Right lobe of liver (tissue), 6 donors: ENCODE measurements at regions not wholly inside any gene's neighbourhood (a gene's known extent, or its start where the extent isn't known, plus 50 kb on each side); places are given as distances from the start of the nearest gene placed in this dataset.

Experiments
- ATAC-seq, 4 donors: fragments of 200-7000 bp; cut with Tn5 transposase; one replicate each; pipeline ENCODE4 v1.9.1; 2020; ENCODE audit warnings: mild to moderate bottlenecking in 4 of 4, moderate library complexity in 4 of 4
- DNase-seq, 3 donors: peaks; one replicate each; pipeline ENCODE4 v3.0.0-alpha.2; 2020
- H3K27ac ChIP-seq, 3 donors: fragments of 200-600 bp; one replicate each; pipeline ENCODE4 v1.8.0; 2022
- H3K27me3 ChIP-seq, 2 donors: fragments of 200-600 bp; one replicate each; pipeline ENCODE4 v1.8.0; 2022
- H3K36me3 ChIP-seq, 4 donors: fragments of 200-600 bp; sonication (generic) in 1 of 4; one replicate each; pipeline versions ENCODE4 v1.5.1 to v1.8.0; 2017 to 2022; ENCODE audit warnings: control low read depth in 1 of 4
- H3K4me1 ChIP-seq, 4 donors: fragments of 200-600 bp; sonication (generic) in 1 of 4; one replicate each; pipeline versions ENCODE4 v1.5.1 to v1.8.0; 2017 to 2022; ENCODE audit warnings: control low read depth in 1 of 4
- H3K4me3 ChIP-seq, 3 donors: fragments of 200-600 bp; one replicate each; pipeline ENCODE4 v1.8.0; 2022
- H3K9me3 ChIP-seq, 4 donors: fragments of 200-600 bp; sonication (generic) in 1 of 4; one replicate each; pipeline versions ENCODE4 v1.5.1 to v1.8.0; 2017 to 2022; ENCODE audit warnings: control low read depth in 1 of 4
- POLR2A ChIP-seq: fragments of 450-650 bp; IDR thresholded peaks from one replicate; pipeline ENCODE4 v1.6.1; 2017; ENCODE audit warnings: antibody characterized with exemption, mild to moderate bottlenecking
- WGBS: methylation state at CpG from one replicate; pipeline ENCODE4 v1.1.6; 2018; ENCODE audit warnings: low coverage, low lambda C conversion rate; ENCODE audit not compliant: insufficient coverage; ENCODE audit errors: missing lambda C conversion rate; 5-methylcytosine and 5-hydroxymethylcytosine counted together
- intact Hi-C, 2 donors: fragments of 100-400 bp; cut with DNase I; formaldehyde crosslinking; loops; one replicate each; pipeline versions ENCODE4 v1.11.2 to v1.14.1; 2022
- TF ChIP-seq, protein P1 (sequence below), 4 donors: fragments of 200-600 bp in 3 of 4; fragments of 450-650 bp in 1 of 4; IDR thresholded peaks; one replicate each; pipeline versions ENCODE4 v1.5.1 to v1.8.0; 2016 to 2022; ENCODE audit warnings: antibody characterized with exemption in 4 of 4, mild to moderate bottlenecking in 2 of 4
- donor health status: DM: no; HTN: yes; CAD: no.
- donor health status: DM: no; HTN: no; CAD: no.
- donor health status: DM: no; HTN: no; CAD: no.
- donor health status: DM: no; HTN: yes; CAD: no.
- donor health status: DM: no; HTN: yes; CAD: no.

DNA sequence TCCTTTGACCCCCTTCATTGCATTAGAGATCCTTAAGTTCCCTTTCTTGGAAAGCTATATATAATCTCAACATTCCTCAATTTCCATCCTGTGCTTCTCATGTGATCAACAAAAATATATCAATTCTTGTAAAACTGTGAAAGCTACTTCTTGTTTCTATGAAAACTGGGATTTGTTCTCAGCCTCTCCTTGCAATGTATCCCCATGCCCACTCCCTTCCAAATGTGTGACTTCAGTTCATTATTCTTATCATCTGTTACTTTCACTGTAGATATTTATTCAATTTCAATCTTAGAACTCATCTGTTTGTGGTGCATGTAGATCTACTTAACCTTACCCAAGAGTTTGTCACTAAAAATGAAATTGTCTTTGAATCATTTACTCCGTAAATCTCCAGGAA, 260.6 kb downstream of the HIVEP2 start:
- no peaks in the 10 kb centered on the region for H3K9me3 ChIP-seq
- WGBS, result 83% methylated on average over 1 of the region's 1 CpG
- no peak overlapping the region for H3K27ac ChIP-seq
- DNase-seq (no peak), ATAC-seq (no peak)
- no peaks in the 10 kb centered on the region for H3K4me1 ChIP-seq
- no peaks in the 10 kb centered on the region for H3K36me3 ChIP-seq
- no peaks in the 10 kb centered on the region for H3K27me3 ChIP-seq
- no peak overlapping the region for H3K4me3 ChIP-seq
- TF ChIP-seq POLR2A, result no peak
- TF ChIP-seq, protein P1, sequence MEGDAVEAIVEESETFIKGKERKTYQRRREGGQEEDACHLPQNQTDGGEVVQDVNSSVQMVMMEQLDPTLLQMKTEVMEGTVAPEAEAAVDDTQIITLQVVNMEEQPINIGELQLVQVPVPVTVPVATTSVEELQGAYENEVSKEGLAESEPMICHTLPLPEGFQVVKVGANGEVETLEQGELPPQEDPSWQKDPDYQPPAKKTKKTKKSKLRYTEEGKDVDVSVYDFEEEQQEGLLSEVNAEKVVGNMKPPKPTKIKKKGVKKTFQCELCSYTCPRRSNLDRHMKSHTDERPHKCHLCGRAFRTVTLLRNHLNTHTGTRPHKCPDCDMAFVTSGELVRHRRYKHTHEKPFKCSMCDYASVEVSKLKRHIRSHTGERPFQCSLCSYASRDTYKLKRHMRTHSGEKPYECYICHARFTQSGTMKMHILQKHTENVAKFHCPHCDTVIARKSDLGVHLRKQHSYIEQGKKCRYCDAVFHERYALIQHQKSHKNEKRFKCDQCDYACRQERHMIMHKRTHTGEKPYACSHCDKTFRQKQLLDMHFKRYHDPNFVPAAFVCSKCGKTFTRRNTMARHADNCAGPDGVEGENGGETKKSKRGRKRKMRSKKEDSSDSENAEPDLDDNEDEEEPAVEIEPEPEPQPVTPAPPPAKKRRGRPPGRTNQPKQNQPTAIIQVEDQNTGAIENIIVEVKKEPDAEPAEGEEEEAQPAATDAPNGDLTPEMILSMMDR (IDR thresholded peaks at IDR 0.05), result no peak
- intact Hi-C loops, result no loop called here

- ATAC-seq (no peak), DNase-seq (no peak)
- no peaks in the 10 kb centered on the region for H3K9me3 ChIP-seq
- TF ChIP-seq, protein P1 (IDR thresholded peaks at IDR 0.05), result no peak
- 54% methylated on average over 4 of the region's 4 CpGs for WGBS
- H3K4me1 ChIP-seq, result no peaks in the 10 kb centered on the region
- H3K27me3 ChIP-seq, result no peaks in the 10 kb centered on the region
- no peak overlapping the region for H3K27ac ChIP-seq
- no peaks in the 10 kb centered on the region for H3K36me3 ChIP-seq
- H3K4me3 ChIP-seq, result no peak overlapping the region
- intact Hi-C loops, result no loop called here
Observed at GRCh38 chr6:142685852-142686506, 259.0 kb downstream of the HIVEP2 start.

DNA sequence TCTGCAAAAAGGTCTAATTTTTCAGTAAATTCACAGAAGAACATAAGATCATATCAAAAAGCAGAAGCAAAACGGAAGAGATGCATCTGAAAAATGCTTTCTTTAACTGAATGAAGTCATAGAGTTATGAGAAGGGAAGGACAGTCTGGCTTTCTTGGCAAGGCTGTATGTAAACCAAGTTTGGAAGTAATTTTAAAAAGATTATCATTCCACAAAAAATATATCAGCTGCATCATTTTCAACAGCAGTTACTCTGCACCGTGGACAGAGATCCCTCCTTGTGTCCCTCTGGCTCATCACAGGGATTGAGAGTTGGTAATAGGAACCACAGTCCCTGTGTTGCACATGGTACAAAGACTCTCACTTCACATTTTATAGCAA, 258.5 kb downstream of the HIVEP2 start:
- H3K36me3 ChIP-seq, result no peaks in the 10 kb centered on the region
- no peaks in the 10 kb centered on the region for H3K27me3 ChIP-seq
- H3K27ac ChIP-seq, result no peak overlapping the region
- H3K9me3 ChIP-seq, result no peaks in the 10 kb centered on the region
- H3K4me3 ChIP-seq, result no peak overlapping the region
- TF ChIP-seq POLR2A, result no peak
- TF ChIP-seq, protein P1 (IDR thresholded peaks at IDR 0.05), result no peak
- intact Hi-C loops, result no loop called here
- DNase-seq (no peak), ATAC-seq (no peak)
- no peaks in the 10 kb centered on the region for H3K4me1 ChIP-seq
- 38% methylated on average over 2 of the region's 2 CpGs for WGBS

DNA sequence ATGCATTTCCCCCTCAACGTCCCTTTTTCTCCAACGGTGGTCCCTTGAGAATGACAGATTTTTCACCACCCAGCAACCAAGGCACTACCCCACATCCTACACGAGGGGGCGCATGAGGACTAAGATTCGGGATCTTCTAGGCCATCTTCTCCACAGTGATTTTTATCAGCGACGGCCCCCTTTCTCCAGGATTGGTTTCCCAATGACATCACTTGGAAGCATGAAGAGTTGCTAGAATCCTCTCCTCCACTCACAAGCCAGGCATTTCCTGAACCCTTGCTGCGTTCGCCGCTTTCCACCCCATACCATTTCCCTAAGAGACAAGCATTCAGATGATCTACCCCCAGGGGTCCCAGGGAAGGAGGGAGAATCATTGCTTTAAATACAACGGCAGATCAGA, 252.0 kb downstream of the HIVEP2 start:
- Histone ChIP-seq H3K36me3 (no peaks in the 10 kb centered on the region), H3K4me1 (peaks cover 0 to 30% (median 0%) of the 10 kb centered on the region in 4 donors), H3K27me3 (no peaks in the 10 kb centered on the region), H3K4me3 (no peak overlapping the region), H3K27ac (no peak overlapping the region), H3K9me3 (no peaks in the 10 kb centered on the region)
- TF ChIP-seq, protein P1 (IDR thresholded peaks at IDR 0.05), result peak; percentile 84 to 92 (median 90)
- no peak for TF ChIP-seq POLR2A
- intact Hi-C loops, result loop anchor here in 1 of 2 donors (10.0 kb wide), 1 partner anchor 732 kb away; no protein-coding TSS in a partner anchor
- ATAC-seq (peak; percentile 60 to 74 (median 72)), DNase-seq (peak in 2 of 3 donors; percentile 41 to 55)
- WGBS, result 12% methylated on average over 9 of the region's 11 CpGs
